Astrocyte of the cerebellum (primary cell): ENCODE measurements at regions not wholly inside any gene's neighbourhood (a gene's known extent, or its start where the extent isn't known, plus 50 kb on each side); places are given as distances from the start of the nearest gene placed in this dataset.

Experiments used
- DNase-seq: peaks from one replicate; pipeline ENCODE4 v3.0.0-alpha.2; 2011; ENCODE audit warnings: low read depth
- H3K4me3 ChIP-seq: 2 replicates; pipeline ENCODE4 v1.5.1; 2011; ENCODE audit warnings: mild to moderate bottlenecking, low read depth, low read length, moderate library complexity
- CTCF ChIP-seq: IDR thresholded peaks from 2 replicates; pipeline ENCODE4 v1.5.1; 2012; ENCODE audit warnings: low read length, low read depth, moderate library complexity, mild to moderate bottlenecking; ENCODE audit errors: missing control alignments
- in situ Hi-C: cut with HindIII; loops from 2 replicates; pipeline ENCODE4 v1.10.0; 2017; ENCODE audit warnings: low sequenced_read_pairs

GRCh38 chr6:5946701-5947100, 60.0 kb downstream of the NRN1 start:
- DNase-seq = no peak
- no peak overlapping the region for H3K4me3 ChIP-seq
- in situ Hi-C loops = no loop called here
- no peak for TF ChIP-seq CTCF

GRCh38 chr6:5946181-5946580, 60.5 kb downstream of the NRN1 start:
- no peak overlapping the region for H3K4me3 ChIP-seq
- DNase-seq = no peak
- no peak for TF ChIP-seq CTCF
- in situ Hi-C loops = no loop called here

DNA sequence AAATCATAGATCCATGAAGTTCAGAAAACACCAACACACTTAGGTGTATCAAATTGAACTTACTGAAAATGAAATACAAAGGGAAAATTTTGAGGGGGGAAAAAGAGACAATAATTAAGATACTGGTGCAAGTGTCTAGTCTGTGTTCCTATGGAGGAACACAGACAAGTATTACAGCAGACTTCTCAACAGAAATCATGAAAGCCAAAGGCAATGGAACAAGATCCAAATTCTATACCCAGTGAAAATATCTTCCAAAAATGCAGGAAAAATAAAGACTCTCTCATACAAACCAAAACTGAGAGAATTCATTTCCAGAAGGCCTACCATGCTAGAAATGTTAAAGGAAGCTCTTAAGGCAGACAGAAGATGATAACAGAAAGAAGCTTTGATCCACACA, 63.1 kb downstream of the NRN1 start:
- H3K4me3 ChIP-seq = no peak overlapping the region
- DNase-seq = no peak
- no peak for TF ChIP-seq CTCF
- in situ Hi-C loops = no loop called here

- H3K4me3 ChIP-seq = no peak overlapping the region
- in situ Hi-C loops = no loop called here
- DNase-seq = no peak
- no peak for TF ChIP-seq CTCF
These were observed 64.1 kb downstream of the NRN1 start for GRCh38 chr6:5942591-5942990.

GRCh38 chr6:5941188-5941587, 65.5 kb downstream of the NRN1 start:
- no peak for TF ChIP-seq CTCF
- in situ Hi-C loops = no loop called here
- DNase-seq = peak; percentile 71
- H3K4me3 ChIP-seq = no peak overlapping the region

GRCh38 chr6:5938934-5939333, 67.8 kb downstream of the NRN1 start:
- in situ Hi-C loops = no loop called here
- no peak for DNase-seq
- H3K4me3 ChIP-seq = no peak overlapping the region
- no peak for TF ChIP-seq CTCF
